ENCODE measurements at regions not wholly inside any gene's neighbourhood (a gene's known extent, or its start where the extent isn't known, plus 50 kb on each side); places are given as distances from the start of the nearest gene placed in this dataset.
"Not testable (repeated sequence)": the region's sequence is repeated elsewhere in the genome, so short reads cannot be mapped to it uniquely, and the experiment has no call there.

DNA sequence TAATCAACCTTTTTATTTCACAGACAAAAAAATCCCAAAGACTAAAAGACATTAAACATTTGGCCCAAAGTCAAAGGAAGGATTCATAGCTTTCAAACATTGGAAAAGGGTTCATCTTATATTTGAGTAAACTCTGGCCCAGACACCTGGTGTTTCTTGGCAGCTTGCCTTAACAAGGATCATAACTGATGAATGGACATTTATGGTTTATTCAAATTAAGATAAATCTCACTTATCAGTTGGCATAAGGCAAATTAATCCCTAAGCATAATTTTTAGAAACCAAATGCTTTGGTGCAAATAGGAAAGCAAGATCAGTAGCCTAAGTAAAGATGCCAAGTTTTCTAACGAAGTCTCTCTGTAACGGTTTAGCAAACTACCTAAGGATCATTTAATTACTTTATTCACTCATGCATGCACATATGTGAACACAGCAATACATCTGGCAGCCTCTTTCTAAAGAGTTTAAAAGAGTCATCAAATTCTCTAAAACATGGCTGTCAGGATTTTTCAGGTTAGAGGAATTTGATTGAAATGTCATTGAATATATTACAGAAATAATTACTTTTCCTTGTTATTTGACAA, 323.4 kb upstream of the RBMS1 start:
- no peaks in the 10 kb centered on the region for H3K4me1 Mint-ChIP-seq (ENCODE audit: low read depth)
- CTCF ChIA-PET: no interaction called here
- DNase-seq: no peak
- no peaks in the 10 kb centered on the region for H3K27me3 Mint-ChIP-seq (ENCODE audit: low read depth)
- intact Hi-C loops (cut with micrococcal nuclease): no loop called here
- H3K4me3 Mint-ChIP-seq: no peak overlapping the region
- H3K27ac Mint-ChIP-seq: no peak overlapping the region
- H3K9me3 Mint-ChIP-seq: peaks cover under 1% of the 10 kb centered on the region
- no peaks in the 10 kb centered on the region for H3K36me3 Mint-ChIP-seq (ENCODE audit: low read depth)

DNA sequence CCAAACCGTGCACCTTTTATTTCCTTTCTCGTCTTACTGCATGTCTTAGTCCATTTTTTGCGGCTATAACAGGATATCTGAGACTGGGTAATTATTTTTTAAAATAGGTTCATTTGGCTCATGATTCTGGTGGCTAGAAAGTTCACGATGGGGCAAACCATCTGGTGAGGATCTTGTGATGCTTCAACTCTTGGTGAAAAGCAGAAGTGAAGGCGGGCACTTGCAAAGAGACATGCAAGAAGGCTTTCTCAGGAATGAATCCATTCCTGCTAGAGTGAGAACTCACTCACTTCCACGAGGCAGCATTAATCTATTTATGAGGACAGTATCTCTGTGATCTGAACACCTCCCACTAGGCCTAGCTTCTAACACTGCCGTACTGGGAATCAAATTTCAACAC, 327.1 kb upstream of the RBMS1 start:
- Mint-ChIP-seq H3K9me3 (peaks cover 30% of the 10 kb centered on the region), H3K4me3 (no peak overlapping the region), H3K27ac (no peak overlapping the region), H3K27me3 (ENCODE audit: low read depth) (no peaks in the 10 kb centered on the region), H3K4me1 (ENCODE audit: low read depth) (no peaks in the 10 kb centered on the region), H3K36me3 (ENCODE audit: low read depth) (no peaks in the 10 kb centered on the region)
- CTCF ChIA-PET: no interaction called here
- DNase-seq: no peak
- intact Hi-C loops (cut with micrococcal nuclease): no loop called here

DNA sequence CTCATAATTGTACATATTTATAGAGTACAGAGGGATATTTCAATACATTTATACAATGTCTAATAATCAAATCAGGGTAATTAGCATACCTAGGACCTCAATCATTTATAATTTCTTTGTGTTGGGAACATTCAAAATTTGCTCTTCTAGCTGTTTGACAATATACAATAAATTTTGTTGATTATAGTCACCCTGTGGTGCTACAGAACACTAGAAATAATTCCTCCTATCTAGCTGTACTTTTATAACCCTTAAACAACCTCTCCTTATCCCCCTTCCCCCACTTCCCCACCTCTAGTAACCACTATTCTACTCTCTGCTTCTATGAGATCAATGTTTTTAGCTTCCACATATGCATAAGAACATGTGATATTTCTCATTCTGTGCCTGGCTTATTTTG, 328.4 kb upstream of the RBMS1 start:
- Mint-ChIP-seq H3K27ac (no peak overlapping the region), H3K4me1 (ENCODE audit: low read depth) (no peaks in the 10 kb centered on the region)

GRCh38 chr2:160825433-160825832, 331.8 kb upstream of the RBMS1 start:
- CTCF ChIA-PET: no interaction called here
- H3K27ac Mint-ChIP-seq: no peak overlapping the region
- H3K4me3 Mint-ChIP-seq: no peak overlapping the region
- H3K4me1 Mint-ChIP-seq (ENCODE audit: low read depth): no peaks in the 10 kb centered on the region
- peaks cover 54% of the 10 kb centered on the region for H3K9me3 Mint-ChIP-seq
- intact Hi-C loops (cut with micrococcal nuclease): no loop called here
- peaks cover 1% of the 10 kb centered on the region for H3K36me3 Mint-ChIP-seq (ENCODE audit: low read depth)
- no peak for DNase-seq
- H3K27me3 Mint-ChIP-seq (ENCODE audit: low read depth): no peaks in the 10 kb centered on the region

More for the DNA sequence above, 328.4 kb upstream of the RBMS1 start:
- no peaks in the 10 kb centered on the region for H3K27me3 Mint-ChIP-seq (ENCODE audit: low read depth)
- no peaks in the 10 kb centered on the region for H3K36me3 Mint-ChIP-seq (ENCODE audit: low read depth)
- intact Hi-C loops (cut with micrococcal nuclease): no loop called here
- H3K9me3 Mint-ChIP-seq: peaks cover 43% of the 10 kb centered on the region
- DNase-seq: no peak
- CTCF ChIA-PET: no interaction called here
- H3K4me3 Mint-ChIP-seq: no peak overlapping the region

- CTCF ChIA-PET: interaction anchor here (0.7 kb wide), 1 partner anchor 195 kb away, joined by 3 read pairs; no protein-coding TSS in a partner anchor
- H3K4me1 Mint-ChIP-seq (ENCODE audit: low read depth): no peaks in the 10 kb centered on the region
- no peak overlapping the region for H3K27ac Mint-ChIP-seq
- H3K9me3 Mint-ChIP-seq: peaks cover 55% of the 10 kb centered on the region
- no peaks in the 10 kb centered on the region for H3K27me3 Mint-ChIP-seq (ENCODE audit: low read depth)
- no peak overlapping the region for H3K4me3 Mint-ChIP-seq
- intact Hi-C loops (cut with micrococcal nuclease): no loop called here
- peaks cover 1% of the 10 kb centered on the region for H3K36me3 Mint-ChIP-seq (ENCODE audit: low read depth)
- DNase-seq: no peak
Measured at GRCh38 chr2:160826496-160826895, 332.9 kb upstream of the RBMS1 start.

DNA sequence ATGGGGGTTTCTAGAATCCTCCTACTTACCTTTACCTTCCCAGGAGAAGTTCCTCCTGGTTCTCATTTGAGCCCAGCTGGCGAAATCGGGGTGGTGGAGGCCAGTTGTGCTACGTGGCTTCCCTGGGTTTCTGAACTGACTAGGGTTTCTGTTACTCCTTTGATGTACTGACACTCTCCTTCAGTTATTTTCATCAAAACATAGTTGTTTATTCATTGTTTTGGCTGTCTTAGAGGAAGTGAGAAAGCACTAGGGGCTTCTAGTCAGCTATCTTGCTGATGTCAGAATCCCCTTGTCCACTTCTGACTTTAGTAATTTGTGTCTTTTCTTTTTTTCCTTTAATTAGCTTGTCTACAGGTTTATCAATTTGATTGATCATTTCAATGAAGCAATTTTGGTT, 332.2 kb upstream of the TANK start:
- DNase-seq: no peak
- no peaks in the 10 kb centered on the region for H3K27me3 Mint-ChIP-seq (ENCODE audit: low read depth)
- no peak overlapping the region for H3K4me3 Mint-ChIP-seq
- no peaks in the 10 kb centered on the region for H3K4me1 Mint-ChIP-seq (ENCODE audit: low read depth)
- intact Hi-C loops (cut with micrococcal nuclease): no loop called here
- H3K9me3 Mint-ChIP-seq: peaks cover 45% of the 10 kb centered on the region
- no peak overlapping the region for H3K27ac Mint-ChIP-seq
- CTCF ChIA-PET: interaction anchor here (0.6 kb wide), 1 partner anchor 572 kb away, joined by 3 read pairs; no protein-coding TSS in a partner anchor
- H3K36me3 Mint-ChIP-seq (ENCODE audit: low read depth): peaks cover 1% of the 10 kb centered on the region

- H3K9me3 Mint-ChIP-seq; intact Hi-C loops (cut with micrococcal nuclease); H3K27me3 Mint-ChIP-seq (ENCODE audit: low read depth); H3K36me3 Mint-ChIP-seq (ENCODE audit: low read depth); H3K27ac Mint-ChIP-seq; H3K4me3 Mint-ChIP-seq; CTCF ChIA-PET; H3K4me1 Mint-ChIP-seq (ENCODE audit: low read depth); DNase-seq: not testable (repeated sequence)
Measured at GRCh38 chr2:160832381-160832780, 327.8 kb upstream of the TANK start.

DNA sequence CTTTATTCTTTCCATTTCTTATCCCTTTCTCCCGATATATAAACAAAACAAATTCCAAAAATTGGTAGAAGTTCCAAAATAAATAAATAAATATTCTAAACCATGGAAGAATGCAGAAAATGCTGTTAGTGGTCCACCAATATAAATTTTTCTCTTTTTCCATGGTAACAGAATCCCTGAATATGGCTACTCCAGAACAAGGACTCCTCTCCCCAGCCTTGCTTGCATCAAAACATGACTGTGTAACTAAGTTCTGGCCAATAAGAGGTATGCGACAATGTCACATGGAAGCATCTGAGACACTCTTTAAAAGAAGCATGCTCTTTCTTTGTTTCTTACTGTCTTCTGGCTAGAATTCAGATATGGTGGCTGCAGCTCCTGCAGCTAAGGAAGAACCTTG, 325.1 kb upstream of the TANK start:
- Mint-ChIP-seq H3K27ac (no peak overlapping the region), H3K4me1 (ENCODE audit: low read depth) (no peaks in the 10 kb centered on the region), H3K4me3 (no peak overlapping the region), H3K9me3 (peaks cover 1% of the 10 kb centered on the region), H3K27me3 (ENCODE audit: low read depth) (no peaks in the 10 kb centered on the region), H3K36me3 (ENCODE audit: low read depth) (no peaks in the 10 kb centered on the region)
- no peak for DNase-seq
- CTCF ChIA-PET: no interaction called here
- intact Hi-C loops (cut with micrococcal nuclease): no loop called here

DNA sequence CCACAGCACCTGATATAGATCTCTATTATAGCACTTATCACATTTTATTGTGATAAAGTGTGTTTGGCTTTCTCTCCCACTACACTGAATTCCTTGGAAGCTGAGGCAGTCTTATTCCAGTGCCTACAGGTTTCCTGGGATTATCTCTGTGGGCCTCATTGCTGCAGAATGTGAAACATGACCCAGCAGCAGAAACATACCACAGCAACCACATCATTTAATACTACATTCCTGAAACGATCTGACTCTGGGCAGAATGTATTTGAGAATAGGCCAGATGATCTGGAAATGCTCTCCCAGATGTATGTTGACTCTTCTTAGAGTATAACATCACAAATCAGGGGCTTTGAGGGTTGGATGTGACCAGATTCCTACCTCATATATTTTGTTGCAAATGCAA, 323.5 kb upstream of the TANK start:
- Mint-ChIP-seq H3K4me3 (no peak overlapping the region), H3K27ac (no peak overlapping the region), H3K36me3 (ENCODE audit: low read depth) (no peaks in the 10 kb centered on the region), H3K27me3 (ENCODE audit: low read depth) (no peaks in the 10 kb centered on the region), H3K4me1 (ENCODE audit: low read depth) (no peaks in the 10 kb centered on the region), H3K9me3 (no peaks in the 10 kb centered on the region)
- intact Hi-C loops (cut with micrococcal nuclease): no loop called here
- no peak for DNase-seq
- CTCF ChIA-PET: no interaction called here

- H3K4me3 Mint-ChIP-seq: no peak overlapping the region
- no peak overlapping the region for H3K27ac Mint-ChIP-seq
- H3K36me3 Mint-ChIP-seq (ENCODE audit: low read depth): no peaks in the 10 kb centered on the region
- H3K9me3 Mint-ChIP-seq: no peaks in the 10 kb centered on the region
- no peaks in the 10 kb centered on the region for H3K4me1 Mint-ChIP-seq (ENCODE audit: low read depth)
- CTCF ChIA-PET: no interaction called here
- intact Hi-C loops (cut with micrococcal nuclease): no loop called here
- no peaks in the 10 kb centered on the region for H3K27me3 Mint-ChIP-seq (ENCODE audit: low read depth)
- no peak for DNase-seq
Measured at GRCh38 chr2:160837416-160837815, 322.8 kb upstream of the TANK start.

GRCh38 chr2:160838147-160838546, 322.1 kb upstream of the TANK start:
- H3K9me3 Mint-ChIP-seq: peaks cover 2% of the 10 kb centered on the region
- H3K27me3 Mint-ChIP-seq (ENCODE audit: low read depth): no peaks in the 10 kb centered on the region
- CTCF ChIA-PET: interaction anchor here (0.6 kb wide), 1 partner anchor 514 kb away, joined by 3 read pairs; no protein-coding TSS in a partner anchor
- H3K27ac Mint-ChIP-seq: no peak overlapping the region
- intact Hi-C loops (cut with micrococcal nuclease): no loop called here
- DNase-seq: no peak
- H3K4me1 Mint-ChIP-seq (ENCODE audit: low read depth): no peaks in the 10 kb centered on the region
- no peak overlapping the region for H3K4me3 Mint-ChIP-seq
- no peaks in the 10 kb centered on the region for H3K36me3 Mint-ChIP-seq (ENCODE audit: low read depth)

- no peak overlapping the region for H3K27ac Mint-ChIP-seq
- H3K4me3 Mint-ChIP-seq: no peak overlapping the region
- H3K4me1 Mint-ChIP-seq (ENCODE audit: low read depth): no peaks in the 10 kb centered on the region
- DNase-seq: no peak
- H3K9me3 Mint-ChIP-seq: peaks cover 8% of the 10 kb centered on the region
- H3K36me3 Mint-ChIP-seq (ENCODE audit: low read depth): no peaks in the 10 kb centered on the region
- CTCF ChIA-PET: interaction anchor here (0.5 to 0.6 kb wide), 2 partner anchors 109 to 514 kb away, joined by 3 read pairs; no protein-coding TSS in a partner anchor
- H3K27me3 Mint-ChIP-seq (ENCODE audit: low read depth): no peaks in the 10 kb centered on the region
- intact Hi-C loops (cut with micrococcal nuclease): no loop called here
Measured at GRCh38 chr2:160838691-160839090, 321.5 kb upstream of the TANK start.

GRCh38 chr2:160842286-160842685, 317.9 kb upstream of the TANK start:
- DNase-seq: no peak
- Mint-ChIP-seq H3K4me1 (ENCODE audit: low read depth) (no peaks in the 10 kb centered on the region), H3K9me3 (peaks cover 15% of the 10 kb centered on the region), H3K4me3 (no peak overlapping the region), H3K27ac (no peak overlapping the region), H3K27me3 (ENCODE audit: low read depth) (no peaks in the 10 kb centered on the region), H3K36me3 (ENCODE audit: low read depth) (no peaks in the 10 kb centered on the region)
- CTCF ChIA-PET: interaction anchor here (0.7 kb wide), 1 partner anchor 249 kb away, joined by 3 read pairs; no protein-coding TSS in a partner anchor
- intact Hi-C loops (cut with micrococcal nuclease): no loop called here
